ENCODE measurements at regions not wholly inside any gene's neighbourhood (a gene's known extent, or its start where the extent isn't known, plus 50 kb on each side); places are given as distances from the start of the nearest gene placed in this dataset.

DNA sequence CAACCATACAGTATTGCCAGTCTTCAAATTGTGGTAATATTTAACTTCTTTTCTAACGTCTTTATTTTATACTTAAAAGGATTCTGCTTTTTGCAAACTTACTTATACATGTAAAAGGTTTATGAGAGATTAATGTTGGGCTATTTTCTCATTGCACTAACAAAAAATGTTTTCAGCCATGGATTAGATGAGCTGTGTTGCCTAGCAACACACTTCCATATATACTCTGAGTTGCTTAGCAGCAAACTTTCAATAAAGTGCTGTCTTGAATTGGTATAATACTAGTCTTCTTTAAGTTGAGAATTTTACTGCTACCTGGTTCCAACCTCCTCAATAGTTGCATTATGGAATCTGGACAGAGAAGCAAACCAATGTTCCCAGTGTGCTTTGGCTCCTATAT is 777.4 kb upstream of the PCDH9 start:
- BruUV-seq (replicated peaks) = no TSS peak
- Histone ChIP-seq H3K27ac (ENCODE audit: low read depth, low read length, poor library complexity, severe bottlenecking) (no peak overlapping the region), H3K36me3 (ENCODE audit: insufficient read depth, low read length, poor library complexity, severe bottlenecking) (no peaks in the 10 kb centered on the region), H3K27me3 (replicated peaks; ENCODE audit: insufficient read depth, low read depth, low read length, poor library complexity) (no peaks in the 10 kb centered on the region), H3K9me3 (ENCODE audit: low read depth, low read length, poor library complexity, severe bottlenecking) (no peaks in the 10 kb centered on the region), H3K4me1 (ENCODE audit: insufficient read depth, low read length, poor library complexity, severe bottlenecking) (no peaks in the 10 kb centered on the region), H3K4me3 (ENCODE audit: low read depth, low read length, poor library complexity, severe bottlenecking) (no peak overlapping the region)
- TF ChIP-seq EZH2 (IDR thresholded peaks at IDR 0.05; ENCODE audit: borderline replicate concordance, low read depth, low read length, poor library complexity, severe bottlenecking) = no peak
- TF ChIP-seq, protein P1, sequence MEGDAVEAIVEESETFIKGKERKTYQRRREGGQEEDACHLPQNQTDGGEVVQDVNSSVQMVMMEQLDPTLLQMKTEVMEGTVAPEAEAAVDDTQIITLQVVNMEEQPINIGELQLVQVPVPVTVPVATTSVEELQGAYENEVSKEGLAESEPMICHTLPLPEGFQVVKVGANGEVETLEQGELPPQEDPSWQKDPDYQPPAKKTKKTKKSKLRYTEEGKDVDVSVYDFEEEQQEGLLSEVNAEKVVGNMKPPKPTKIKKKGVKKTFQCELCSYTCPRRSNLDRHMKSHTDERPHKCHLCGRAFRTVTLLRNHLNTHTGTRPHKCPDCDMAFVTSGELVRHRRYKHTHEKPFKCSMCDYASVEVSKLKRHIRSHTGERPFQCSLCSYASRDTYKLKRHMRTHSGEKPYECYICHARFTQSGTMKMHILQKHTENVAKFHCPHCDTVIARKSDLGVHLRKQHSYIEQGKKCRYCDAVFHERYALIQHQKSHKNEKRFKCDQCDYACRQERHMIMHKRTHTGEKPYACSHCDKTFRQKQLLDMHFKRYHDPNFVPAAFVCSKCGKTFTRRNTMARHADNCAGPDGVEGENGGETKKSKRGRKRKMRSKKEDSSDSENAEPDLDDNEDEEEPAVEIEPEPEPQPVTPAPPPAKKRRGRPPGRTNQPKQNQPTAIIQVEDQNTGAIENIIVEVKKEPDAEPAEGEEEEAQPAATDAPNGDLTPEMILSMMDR (conservative IDR thresholded peaks at IDR 0.05; ENCODE audit: low read depth, low read length) = no peak
- ChIA-PET CTCF (no interaction called here), POLR2A (ENCODE audit: low non-redundant PET) (no interaction called here)
- intact Hi-C loops (cut with micrococcal nuclease; ENCODE audit: unreplicated experiment) = no loop called here
- DNase-seq (ENCODE audit: low spot score) = no peak

DNA sequence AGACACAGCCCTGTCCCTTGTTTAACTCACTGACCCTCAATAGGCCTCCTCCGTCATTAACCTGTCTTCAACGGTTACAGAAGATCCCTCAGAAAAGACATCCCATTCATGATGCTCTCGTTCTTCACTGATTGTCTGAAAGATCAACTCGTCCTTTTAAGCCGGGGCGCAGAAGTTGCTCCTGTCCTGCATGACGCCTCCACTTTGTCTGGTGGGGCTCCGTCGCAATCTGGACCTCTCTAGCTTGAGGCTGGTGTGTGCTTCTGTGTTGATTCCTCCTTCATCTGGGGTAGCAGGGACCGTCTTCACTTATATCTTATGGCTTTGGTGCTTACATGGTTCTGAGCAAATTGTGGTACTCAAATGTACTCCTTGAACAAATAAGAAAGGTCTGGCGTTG is 766.0 kb upstream of the PCDH9 start:
- Histone ChIP-seq H3K4me3 (ENCODE audit: low read depth, low read length, poor library complexity, severe bottlenecking) (no peak overlapping the region), H3K9me3 (ENCODE audit: low read depth, low read length, poor library complexity, severe bottlenecking) (no peaks in the 10 kb centered on the region), H3K27ac (ENCODE audit: low read depth, low read length, poor library complexity, severe bottlenecking) (no peak overlapping the region), H3K4me1 (ENCODE audit: insufficient read depth, low read length, poor library complexity, severe bottlenecking) (no peaks in the 10 kb centered on the region), H3K27me3 (replicated peaks; ENCODE audit: insufficient read depth, low read depth, low read length, poor library complexity) (no peaks in the 10 kb centered on the region), H3K36me3 (ENCODE audit: insufficient read depth, low read length, poor library complexity, severe bottlenecking) (no peaks in the 10 kb centered on the region)
- CTCF ChIA-PET = no interaction called here
- POLR2A ChIA-PET (ENCODE audit: low non-redundant PET) = no interaction called here
- TF ChIP-seq EZH2 (IDR thresholded peaks at IDR 0.05; ENCODE audit: borderline replicate concordance, low read depth, low read length, poor library complexity, severe bottlenecking) = no peak
- TF ChIP-seq, protein P1 (conservative IDR thresholded peaks at IDR 0.05; ENCODE audit: low read depth, low read length) = no peak
- intact Hi-C loops (cut with micrococcal nuclease; ENCODE audit: unreplicated experiment) = no loop called here
- DNase-seq (ENCODE audit: low spot score) = no peak
- BruUV-seq (replicated peaks) = no TSS peak

DNA sequence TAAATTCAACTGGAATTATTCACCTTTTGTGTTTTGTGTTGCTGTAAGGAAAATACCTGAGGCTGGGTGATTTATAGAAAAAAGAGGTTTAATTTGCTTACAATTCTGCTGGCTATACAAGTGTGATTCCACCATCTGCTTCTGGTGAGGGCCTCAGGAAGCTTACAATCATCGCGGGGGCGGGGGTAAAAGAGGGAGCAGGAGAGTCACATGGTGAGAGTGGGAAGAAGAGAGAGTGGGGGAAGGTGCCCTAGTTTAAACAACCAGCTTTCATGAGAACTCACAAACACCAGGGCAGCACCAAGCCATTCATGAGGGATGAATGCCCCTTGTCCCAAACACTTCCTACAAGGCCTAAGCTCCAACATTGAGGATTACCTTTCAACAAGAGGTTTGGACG is 760.7 kb upstream of the PCDH9 start:
- Histone ChIP-seq H3K9me3 (ENCODE audit: low read depth, low read length, poor library complexity, severe bottlenecking) (no peaks in the 10 kb centered on the region), H3K36me3 (ENCODE audit: insufficient read depth, low read length, poor library complexity, severe bottlenecking) (no peaks in the 10 kb centered on the region), H3K27me3 (replicated peaks; ENCODE audit: insufficient read depth, low read depth, low read length, poor library complexity) (no peaks in the 10 kb centered on the region), H3K27ac (ENCODE audit: low read depth, low read length, poor library complexity, severe bottlenecking) (no peak overlapping the region), H3K4me3 (ENCODE audit: low read depth, low read length, poor library complexity, severe bottlenecking) (no peak overlapping the region), H3K4me1 (ENCODE audit: insufficient read depth, low read length, poor library complexity, severe bottlenecking) (no peaks in the 10 kb centered on the region)
- TF ChIP-seq EZH2 (IDR thresholded peaks at IDR 0.05; ENCODE audit: borderline replicate concordance, low read depth, low read length, poor library complexity, severe bottlenecking) = no peak
- TF ChIP-seq, protein P1 (conservative IDR thresholded peaks at IDR 0.05; ENCODE audit: low read depth, low read length) = no peak
- ChIA-PET CTCF (no interaction called here), POLR2A (ENCODE audit: low non-redundant PET) (no interaction called here)
- no peak for DNase-seq (ENCODE audit: low spot score)
- intact Hi-C loops (cut with micrococcal nuclease; ENCODE audit: unreplicated experiment) = no loop called here
- no TSS peak for BruUV-seq (replicated peaks)

All from A673 (cell line).